ENCODE measurements at regions not wholly inside any gene's neighbourhood (a gene's known extent, or its start where the extent isn't known, plus 50 kb on each side); places are given as distances from the start of the nearest gene placed in this dataset.

DNA sequence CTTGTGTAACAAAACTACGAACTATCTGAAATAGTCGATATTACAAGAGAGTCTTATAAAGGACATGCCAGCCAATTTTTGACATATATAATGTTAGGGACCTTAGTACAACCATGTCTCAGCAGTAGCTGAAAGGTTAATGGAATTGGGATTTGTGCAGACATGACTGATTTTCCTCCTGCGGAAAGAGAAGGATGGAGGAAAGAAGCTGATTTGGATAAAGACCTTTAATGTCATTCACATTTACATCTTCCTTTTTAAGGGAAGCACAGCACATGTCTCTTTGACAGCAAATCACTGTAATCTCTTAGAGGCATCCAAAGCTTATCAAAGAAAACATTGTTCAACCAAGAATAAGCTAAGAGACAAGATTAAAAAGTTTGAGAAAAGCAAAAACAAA is 1976.2 kb upstream of the IGFBP7 start:
- no peak for DNase-seq

DNA sequence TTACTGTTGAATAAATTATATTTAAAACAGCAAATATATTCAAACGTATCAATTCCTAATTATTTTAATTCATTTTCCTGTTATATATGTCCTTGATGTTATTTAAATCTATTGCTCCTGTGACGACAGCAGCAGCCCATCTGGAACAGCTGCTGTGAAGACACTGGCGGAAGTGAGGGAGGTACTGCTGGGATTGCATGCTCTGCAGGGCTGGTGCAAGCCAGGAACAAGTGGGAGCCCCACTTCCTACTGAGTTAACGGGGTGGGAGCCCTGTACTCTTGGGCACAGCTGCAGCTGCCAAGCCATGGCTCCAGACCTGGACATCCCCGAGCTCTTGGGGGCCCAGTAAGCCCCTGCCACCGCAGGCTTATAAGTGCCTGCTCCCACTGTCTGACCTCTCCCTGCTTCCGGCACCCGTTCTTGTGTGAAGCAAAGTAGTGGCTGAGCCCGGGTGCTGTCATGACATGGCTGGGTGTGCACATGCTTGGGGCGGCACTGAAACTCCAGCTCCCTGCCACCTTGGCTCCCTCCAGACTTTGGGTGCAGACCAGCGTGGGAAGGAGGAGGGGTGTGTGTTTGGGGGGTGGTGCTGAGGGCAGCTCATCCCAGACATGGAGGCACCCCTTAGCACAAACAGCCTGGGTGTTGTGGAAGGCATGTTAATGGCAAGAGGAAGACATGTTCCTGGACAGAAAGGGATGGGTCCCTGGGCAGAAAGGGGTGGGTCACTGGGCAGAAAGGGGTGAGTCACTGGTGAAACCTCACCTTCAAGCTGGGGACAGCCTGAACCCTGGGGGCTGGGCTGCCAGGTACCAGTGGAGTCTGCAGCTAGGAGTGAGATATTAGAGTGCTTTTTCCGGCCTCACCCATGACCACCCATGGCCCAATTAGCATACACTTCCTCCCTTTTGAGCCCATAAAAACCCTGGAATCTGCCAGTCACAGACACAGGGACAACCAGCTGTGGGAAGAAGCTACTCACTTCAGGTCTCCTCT is 1981.3 kb upstream of the IGFBP7 start:
- DNase-seq: no peak

DNA sequence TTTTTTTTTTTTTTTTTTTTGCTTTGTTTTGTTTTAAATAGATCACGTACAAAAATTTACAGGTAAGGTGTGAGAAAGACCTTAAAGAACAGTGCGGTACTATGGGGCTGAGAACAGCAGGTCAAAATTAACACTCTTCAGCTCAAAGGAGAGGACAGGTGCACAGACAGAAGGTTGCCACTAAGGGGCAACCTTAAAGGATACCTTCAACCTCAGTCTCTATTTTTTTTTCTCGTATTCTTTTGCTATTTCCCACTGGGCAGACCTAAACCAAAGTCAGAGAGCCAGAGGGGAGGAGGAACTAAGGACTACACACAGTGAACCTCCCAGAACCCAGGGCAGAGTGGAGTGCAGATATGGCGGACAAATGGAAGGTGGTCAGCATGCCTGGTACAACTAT is 1984.3 kb upstream of the IGFBP7 start:
- peak in 1 of 3 experiments; percentile 1 for DNase-seq

DNA sequence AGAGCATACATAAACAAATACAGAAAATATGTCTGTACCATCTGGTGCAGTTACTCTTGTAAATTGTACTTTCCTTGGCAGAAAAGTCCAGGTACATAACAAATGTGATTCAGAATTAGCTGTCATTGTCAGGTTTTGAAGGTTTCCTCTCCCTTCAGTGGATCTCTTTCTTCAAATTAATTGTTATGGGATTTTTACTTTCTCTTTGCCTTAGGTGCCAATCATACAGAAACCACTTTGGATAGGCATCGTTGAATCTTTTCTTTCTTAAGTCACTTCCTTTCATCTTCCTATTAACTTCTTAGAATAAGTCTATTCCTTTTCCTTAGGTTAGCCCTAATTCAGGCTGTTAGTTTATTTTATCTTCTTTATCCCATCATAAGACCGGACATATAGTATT is 1992.1 kb upstream of the IGFBP7 start:
- no peak for DNase-seq

DNA sequence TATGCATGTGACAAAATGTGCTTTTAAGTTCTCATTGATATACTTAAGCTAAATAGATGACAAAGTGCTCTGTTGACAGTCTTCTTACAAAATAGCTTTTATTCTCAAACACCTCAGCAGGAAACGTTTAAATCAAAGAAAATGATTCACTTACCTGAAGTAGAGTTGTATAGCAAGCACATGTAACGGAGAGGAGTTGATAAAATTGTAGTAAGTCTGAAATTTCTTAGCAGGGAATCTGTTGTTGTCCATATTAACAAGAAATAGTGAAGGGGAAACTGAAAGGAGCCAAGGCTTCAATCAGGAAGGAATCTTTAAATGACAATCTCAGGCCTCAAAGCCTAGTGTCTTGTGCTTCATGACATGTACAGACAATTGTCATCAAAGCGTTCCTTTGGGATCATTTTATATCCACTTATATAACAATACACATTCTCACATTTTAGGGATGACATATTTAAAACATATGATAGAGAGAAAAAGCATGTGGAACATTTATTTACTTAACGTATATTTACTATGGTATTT is 2010.2 kb upstream of the IGFBP7 start:
- DNase-seq: no peak

DNA sequence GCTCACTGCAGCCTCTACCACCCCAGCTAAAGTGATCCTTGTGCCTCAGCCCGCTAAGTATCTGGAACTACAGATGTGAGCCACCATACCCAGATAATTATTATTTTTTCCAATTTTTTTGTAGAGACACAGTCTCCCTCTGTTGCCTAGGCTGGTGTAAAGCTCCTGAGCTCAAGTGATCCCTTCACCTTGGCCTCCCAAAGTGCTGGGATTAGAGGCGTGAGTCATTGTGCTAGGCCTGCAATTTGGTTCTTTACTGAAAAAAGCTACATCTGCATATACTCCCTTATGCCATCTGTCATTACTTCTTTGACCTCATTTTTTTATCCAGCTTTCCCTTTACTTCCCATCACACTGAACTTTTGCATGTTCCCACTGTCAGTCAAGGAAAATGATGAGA is 2012.4 kb upstream of the IGFBP7 start:
- DNase-seq: no peak

DNA sequence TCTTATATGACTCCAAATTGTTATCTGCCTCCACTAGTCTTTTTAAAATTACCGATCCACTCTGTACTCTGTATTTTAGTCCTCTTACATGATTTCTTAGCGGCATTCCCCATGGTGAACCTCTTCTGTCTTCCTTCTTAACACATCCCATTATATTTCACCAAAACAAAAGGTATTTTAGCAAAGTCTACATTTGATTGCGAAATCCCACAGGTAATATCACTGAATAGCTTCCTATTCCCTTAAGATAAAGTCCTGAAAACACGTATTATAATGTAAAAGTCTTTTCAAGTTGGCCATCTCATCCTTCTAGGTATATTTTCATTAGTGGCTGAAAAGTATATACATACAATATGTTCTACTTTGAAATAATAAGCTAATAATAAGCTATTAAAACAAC is 2016.0 kb upstream of the IGFBP7 start:
- no peak for DNase-seq

DNA sequence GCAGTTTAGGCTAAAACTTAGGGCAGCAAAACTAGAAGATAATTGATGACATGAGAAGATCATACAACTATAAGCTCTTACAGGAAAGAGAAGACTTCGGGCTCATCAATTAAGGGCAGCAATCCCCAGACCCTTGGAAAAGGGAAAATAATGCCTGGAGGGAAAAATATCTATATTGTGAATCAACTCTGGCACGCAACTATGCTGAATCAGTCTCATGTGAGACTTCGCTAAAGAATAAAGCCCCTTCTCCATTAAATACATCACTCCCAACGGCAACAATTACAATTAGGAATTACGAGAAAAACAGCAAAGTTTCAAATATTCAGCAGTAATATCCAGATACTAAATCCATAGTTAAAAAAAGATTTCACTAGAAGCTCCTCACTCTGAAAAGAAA is 2016.8 kb upstream of the IGFBP7 start:
- DNase-seq: no peak

DNA sequence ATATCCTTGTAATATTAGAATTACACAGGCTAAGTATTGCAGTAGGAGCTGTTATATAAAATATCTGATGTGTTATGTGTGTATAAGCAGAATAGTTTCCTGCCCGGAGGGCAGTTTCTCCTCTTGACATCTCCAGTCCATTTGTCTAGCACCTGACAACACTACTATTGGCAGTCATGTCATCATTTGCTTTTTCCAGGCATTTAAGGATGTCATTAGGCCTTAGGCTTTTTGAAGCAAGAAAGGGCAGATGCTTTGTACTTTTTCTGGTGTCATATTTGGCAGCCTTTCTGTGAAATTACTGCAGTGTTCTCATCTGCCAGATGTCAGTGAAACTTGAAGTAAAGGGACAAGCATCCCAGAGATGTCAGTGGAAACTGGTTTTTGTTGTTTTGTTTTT is 2017.6 kb upstream of the IGFBP7 start:
- peak in 2 of 3 experiments; percentile 55 to 87 for DNase-seq

DNA sequence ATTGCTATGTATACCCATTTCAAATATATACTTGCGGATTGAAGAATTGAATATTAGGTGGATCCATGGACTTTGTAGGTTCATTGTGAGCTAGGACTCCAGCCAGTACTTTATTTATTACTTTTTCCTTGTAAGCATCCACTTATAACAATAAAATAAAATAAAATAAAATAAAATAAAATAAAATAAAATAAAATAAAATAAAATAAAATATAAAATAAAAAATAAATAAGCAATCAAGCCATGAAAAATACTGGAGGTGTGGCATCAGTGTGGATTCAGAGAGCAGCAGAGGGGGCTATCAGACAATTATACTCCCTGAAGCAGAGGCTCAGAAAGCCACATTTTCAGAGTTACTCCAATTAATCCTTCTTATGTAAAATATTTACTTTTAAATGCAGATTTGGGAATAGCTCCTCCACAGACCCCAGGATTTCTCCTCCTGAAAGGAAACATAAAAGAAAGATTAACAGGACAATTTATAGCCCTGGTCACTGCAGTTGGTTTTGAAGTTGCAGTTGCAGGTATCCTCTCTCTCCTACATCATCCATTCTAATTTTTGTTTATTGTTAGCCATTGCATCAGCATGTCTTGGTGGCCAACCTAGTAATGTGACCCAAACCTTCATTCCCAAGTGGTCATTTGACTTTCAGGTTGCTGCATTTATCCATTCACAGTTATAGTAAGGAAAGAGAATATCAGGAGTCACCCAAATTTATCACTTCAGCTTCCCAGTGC is 2025.2 kb upstream of the IGFBP7 start:
- no peak for DNase-seq

DNA sequence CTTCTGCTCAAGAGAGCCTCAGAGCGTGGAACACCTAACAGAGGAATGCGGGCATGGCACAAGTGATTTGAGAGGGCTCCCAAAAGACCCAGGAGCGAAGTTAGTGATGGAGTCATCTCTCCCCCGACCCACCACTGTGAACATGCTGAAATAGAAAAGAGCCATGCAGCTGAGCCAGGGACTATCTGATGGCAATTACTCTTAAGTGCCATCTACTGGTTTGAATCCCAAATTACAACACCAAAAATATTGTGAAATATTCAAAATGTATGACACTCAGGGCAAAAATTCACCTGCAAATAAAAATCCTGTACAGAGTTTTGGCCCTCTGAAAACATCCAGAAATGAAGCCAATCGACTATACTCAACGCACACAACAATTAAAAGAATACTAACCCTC is 2038.9 kb upstream of the ADGRL3 start:
- DNase-seq: no peak

DNA sequence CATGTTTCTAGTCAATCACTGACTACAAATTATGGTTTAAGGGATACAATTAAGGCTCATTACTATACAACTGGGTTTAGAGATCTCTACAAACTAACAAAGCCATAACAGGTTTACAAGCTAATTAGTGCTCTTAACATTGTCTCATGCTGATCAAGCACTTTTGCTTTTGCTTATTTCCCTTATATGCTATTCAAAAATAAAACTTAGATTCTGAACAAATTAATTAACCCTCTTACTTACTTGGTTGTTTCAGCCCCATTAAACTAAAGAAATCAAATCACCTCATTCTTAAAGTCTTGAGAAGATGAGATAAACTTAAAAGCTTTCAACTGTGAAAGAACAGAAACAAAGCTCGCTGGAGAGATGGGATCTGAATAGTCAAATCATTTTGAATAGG is 2024.5 kb upstream of the ADGRL3 start:
- peak in 2 of 3 experiments; percentile 7 to 72 for DNase-seq

DNA sequence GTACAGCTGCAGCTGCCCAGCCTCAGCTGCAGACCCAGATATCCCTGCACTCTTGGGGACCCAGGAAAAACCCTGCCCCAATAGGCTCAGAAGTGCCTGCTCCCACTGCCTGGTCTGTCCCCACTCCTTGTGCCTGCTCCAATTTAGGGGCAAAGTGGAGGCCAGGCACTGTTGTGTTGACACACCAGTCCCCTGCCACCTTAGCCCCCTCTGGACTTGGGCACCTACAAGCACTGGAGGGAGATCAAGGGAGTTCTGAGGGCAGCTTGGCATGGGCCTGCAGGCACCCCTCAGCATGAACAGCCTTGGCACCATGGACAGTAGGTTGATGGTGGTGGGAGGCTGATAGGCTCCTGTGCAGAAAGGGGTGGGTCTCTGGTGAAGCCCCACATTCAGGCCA is 2020.8 kb upstream of the ADGRL3 start:
- DNase-seq: no peak

DNA sequence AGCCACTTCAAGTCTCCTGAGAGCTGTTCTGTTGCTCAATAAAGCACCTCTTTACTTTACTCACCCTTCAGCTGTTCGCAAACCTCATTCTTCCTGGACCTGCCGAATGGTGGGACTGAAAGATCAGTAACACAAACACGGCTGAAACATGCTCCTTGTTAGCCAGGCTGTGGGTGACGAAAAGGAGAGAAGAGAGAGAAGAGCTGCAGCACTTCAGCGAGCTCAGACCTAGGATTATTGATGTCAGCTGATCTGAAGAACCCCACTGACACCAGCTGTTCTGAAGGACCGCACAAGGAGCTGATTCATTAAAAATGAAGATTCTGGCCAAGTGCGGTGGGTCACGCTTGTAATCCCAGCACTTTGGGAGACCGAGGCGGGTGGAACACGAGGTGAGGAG is 2020.0 kb upstream of the ADGRL3 start:
- no peak for DNase-seq

DNA sequence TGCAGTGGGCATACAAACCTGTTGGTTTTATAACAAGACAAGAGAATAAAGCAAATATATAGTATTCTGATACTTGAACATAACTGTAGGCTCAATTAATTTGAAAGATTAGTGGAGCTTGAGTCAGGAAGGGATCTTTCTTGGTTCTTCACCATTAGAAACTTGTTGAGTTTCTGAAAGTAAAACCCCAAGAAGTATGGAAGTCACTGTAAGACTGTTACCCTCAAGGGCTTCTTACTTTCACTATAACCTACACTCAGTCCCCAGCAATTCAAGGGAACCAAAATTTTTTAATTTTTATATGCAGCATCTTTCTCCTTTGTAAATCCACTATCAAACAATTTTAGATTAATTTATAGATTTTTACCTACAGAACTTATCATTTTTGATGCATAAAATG is 2019.2 kb upstream of the ADGRL3 start:
- DNase-seq: no peak

DNA sequence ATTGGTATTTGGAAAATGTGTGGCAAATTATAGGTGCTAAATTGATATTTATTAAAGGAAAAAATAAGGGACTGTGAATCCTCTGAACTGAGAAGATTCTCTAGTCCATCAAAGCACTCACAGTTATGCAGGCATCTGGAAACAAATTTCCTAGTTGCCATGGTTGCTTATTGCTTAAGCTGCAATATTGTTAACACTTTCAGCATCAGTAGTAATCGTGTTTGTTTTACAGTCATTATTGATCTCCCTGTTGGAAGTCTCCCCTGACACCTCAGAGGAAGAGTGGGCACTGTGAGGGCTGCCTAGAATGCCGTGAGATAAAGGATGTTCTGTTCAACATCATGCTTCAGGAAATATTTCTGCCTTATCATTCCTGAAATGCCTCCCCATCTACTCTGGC is 2004.3 kb upstream of the ADGRL3 start:
- peak in 1 of 3 experiments; percentile 51 for DNase-seq

DNA sequence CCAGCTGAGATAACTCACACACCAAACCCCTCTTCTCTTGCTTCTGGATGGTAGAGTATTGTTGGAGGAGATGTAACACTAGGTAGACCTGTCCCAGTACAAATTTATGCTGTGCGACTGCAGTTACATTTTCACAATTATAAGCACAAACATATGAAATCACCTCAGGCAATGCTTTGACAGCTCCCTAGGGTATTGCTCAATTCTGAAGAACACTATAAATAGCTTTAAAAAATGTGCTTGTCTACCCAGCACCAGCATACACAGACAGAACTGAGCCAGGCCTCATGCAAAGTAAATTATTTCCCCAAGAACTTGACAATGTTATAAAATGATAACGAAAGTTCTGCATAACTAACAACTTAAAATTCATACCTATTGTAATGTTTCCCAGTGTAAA is 1999.1 kb upstream of the ADGRL3 start:
- DNase-seq: peak in 2 of 3 experiments; percentile 8 to 58

DNA sequence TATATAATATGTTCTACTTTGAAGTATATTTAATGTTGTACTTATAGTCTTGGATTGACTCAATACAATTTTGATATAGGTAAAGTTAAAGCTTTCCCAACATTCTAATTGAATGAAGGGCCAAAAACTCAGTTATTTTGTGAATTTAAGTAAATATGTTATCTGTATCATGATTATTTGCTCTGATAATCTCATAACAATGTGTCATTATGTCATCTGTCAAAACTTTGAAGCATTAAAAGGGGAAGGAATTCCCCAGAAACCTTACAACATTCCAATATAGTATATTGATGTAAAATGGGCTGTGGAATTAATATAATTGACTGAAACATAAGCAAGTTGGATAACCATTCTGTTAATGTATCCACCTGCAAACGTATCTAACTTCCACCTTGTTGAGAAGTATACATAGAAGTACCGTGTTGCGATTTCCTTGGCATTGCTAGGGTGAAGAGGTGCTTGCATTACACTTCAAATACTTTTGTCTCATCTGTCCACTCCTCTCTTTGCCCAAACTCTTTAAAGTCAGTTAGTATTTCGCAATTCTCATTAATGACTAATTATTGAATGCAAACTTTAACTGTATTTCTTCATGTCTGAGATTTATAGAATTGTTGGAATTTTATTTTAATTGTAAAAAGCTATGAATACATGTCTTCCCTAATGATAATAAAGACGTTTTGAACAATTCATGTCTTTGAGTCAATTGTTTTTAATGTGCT is 1982.1 kb upstream of the ADGRL3 start:
- DNase-seq: no peak

DNA sequence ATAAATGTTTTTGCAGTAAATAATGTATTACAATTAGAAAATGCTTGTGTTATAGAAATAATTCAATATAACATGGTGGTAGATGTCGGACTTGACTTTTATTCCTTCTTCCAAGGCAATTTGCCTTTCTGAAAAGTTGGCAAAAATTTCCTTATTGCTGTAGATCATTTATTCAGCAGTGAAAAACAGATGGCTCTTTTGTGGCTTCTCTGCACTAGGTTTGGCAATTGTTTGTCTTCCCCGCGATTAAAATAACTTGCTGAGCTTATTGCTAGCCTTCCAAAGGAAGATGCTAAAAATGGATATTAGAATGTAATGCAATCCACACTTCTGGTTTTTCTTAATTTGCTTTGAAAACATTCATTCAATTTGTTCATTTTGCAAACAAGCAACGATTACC is 1977.9 kb upstream of the ADGRL3 start:
- DNase-seq: no peak

DNA sequence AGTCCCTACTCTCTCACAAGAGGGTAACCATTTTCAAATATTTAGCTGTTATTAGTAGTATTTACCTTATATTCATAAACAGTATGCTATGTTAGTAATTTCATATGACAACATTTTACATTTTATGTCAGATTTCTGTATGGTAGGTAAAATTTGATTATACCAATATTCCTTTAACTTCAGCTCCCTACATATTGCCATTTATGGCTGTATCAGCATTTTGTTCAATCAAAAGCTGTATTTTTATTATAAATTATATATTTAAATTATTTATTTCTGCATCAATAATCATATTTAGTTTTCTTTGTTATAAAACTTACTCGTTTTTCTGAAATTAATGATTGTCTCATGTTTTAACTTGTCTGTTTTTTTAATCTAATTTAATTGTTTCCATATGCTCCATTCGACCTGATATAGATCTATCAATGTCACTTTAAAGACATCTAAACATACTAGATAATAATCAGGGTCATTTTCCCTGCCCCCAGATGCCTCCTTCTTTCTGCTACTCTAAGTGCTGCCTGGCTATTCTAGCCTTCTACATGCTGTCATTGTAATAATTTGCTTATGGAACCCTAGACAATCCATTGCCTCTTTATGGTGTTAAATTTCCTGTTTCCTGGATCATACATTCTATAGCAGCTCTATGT is 1976.7 kb upstream of the ADGRL3 start:
- peak in 2 of 3 experiments; percentile 35 to 87 for DNase-seq

DNA sequence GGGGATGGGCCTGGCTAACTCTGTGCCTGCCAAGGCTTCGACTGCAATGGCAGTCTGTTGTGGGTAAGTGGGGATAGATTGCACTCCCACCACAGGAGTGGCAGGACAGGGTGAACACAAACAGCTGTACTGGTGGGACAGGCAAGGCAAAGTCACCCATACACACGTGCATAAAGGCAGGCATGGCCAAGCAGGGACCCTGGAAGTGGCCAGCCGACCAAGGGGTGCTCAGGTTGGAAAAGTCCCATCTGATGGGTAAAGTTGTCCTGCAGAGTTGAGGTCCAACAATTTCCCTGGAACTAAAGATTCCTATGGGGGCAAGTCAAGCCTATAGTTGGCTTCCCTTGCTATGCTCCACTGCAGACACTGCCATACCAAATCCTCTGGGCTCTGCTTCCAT is 1961.9 kb upstream of the ADGRL3 start:
- no peak for DNase-seq

DNA sequence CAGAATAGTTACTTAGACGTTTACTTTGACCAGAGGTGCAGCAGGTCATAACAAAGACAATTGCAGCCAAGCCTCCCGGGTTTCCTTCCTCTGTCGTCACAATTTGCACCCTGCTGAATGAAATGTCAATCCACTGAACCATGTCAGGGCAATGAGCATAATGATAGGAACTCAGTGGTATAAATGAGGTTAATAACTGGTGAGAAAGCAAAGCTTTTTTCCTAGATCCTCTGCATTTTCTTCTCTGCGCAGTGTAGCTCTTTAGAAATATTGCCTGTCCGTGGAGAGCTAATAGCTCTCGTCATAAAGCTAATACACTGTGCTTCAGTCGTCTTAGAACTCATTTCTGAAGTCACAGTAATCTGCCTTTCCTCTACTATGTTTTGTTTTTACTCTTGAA is 1960.1 kb upstream of the ADGRL3 start:
- peak in 1 of 3 experiments; percentile 19 for DNase-seq

DNA sequence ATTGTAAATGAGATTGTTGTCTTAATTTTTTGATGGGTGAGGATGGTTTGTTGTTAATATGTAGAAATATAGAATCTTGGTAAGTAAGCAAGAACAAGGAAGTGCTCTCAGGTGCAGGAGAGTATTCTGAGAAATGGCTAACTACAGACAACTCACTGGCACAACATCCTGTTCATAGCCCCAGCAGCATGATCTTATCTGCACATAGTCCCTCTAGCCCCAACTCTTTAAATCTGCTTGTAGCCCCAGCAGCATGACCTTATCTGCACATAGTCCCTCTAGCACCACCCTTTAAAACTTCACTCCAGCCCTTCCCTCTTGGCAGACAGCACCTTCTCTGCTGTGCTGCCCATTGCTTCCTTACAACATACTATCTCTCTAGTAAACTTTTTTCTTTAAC is 1957.1 kb upstream of the ADGRL3 start:
- DNase-seq: no peak

All from NCI-H1417 (cell line).